ENCODE measurements at regions not wholly inside any gene's neighbourhood (a gene's known extent, or its start where the extent isn't known, plus 50 kb on each side); places are given as distances from the start of the nearest gene placed in this dataset.
"Not testable (repeated sequence)": the region's sequence is repeated elsewhere in the genome, so short reads cannot be mapped to it uniquely, and the experiment has no call there.

DNA sequence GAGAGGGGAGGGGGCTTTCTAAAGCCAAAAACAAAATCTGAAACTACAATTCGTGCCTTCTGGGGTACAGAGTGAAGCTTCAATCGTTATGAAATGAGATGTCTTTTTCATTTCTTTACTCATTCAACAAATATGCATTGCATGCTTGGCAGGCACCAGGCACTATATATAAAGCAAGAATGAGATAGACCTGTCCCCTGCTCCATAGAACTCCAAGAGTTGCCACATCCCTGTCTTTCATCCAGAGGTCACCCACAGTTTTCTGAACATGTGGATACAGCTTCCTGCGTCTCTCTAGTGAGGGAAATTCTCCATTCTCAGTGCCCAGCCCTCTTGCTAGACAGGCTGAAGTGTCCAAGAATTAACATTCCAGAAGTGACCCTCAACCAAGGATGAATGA lies 343.2 kb upstream of the MAF start:
- no peaks in the 10 kb centered on the region for H3K36me3 Mint-ChIP-seq (ENCODE audit: unreplicated experiment)
- H3K4me3 Mint-ChIP-seq (ENCODE audit: unreplicated experiment), result no peak overlapping the region
- no peak for TF ChIP-seq CTCF (IDR thresholded peaks at IDR 0.05)
- peaks cover 13% of the 10 kb centered on the region for H3K4me1 Mint-ChIP-seq (ENCODE audit: unreplicated experiment)
- no peak overlapping the region for H3K27ac Mint-ChIP-seq (ENCODE audit: unreplicated experiment)
- no peak for DNase-seq (ENCODE audit: extremely low spot score, unreplicated experiment)
- no peaks in the 10 kb centered on the region for H3K9me3 Mint-ChIP-seq (ENCODE audit: unreplicated experiment)
- no peaks in the 10 kb centered on the region for H3K27me3 Mint-ChIP-seq (ENCODE audit: unreplicated experiment)

GRCh38 chr16:79938575-79938974 lies 338.0 kb upstream of the MAF start:
- DNase-seq (ENCODE audit: extremely low spot score, unreplicated experiment), result no peak
- Mint-ChIP-seq H3K4me3 (ENCODE audit: unreplicated experiment) (no peak overlapping the region), H3K36me3 (ENCODE audit: unreplicated experiment) (no peaks in the 10 kb centered on the region), H3K27ac (ENCODE audit: unreplicated experiment) (no peak overlapping the region), H3K4me1 (ENCODE audit: unreplicated experiment) (peaks cover 2% of the 10 kb centered on the region), H3K9me3 (ENCODE audit: unreplicated experiment) (no peaks in the 10 kb centered on the region), H3K27me3 (ENCODE audit: unreplicated experiment) (peaks cover 4% of the 10 kb centered on the region)
- TF ChIP-seq CTCF (IDR thresholded peaks at IDR 0.05), result no peak

- H3K9me3 Mint-ChIP-seq (ENCODE audit: unreplicated experiment); H3K4me3 Mint-ChIP-seq (ENCODE audit: unreplicated experiment); H3K36me3 Mint-ChIP-seq (ENCODE audit: unreplicated experiment); H3K27me3 Mint-ChIP-seq (ENCODE audit: unreplicated experiment); H3K4me1 Mint-ChIP-seq (ENCODE audit: unreplicated experiment); DNase-seq (ENCODE audit: extremely low spot score, unreplicated experiment); H3K27ac Mint-ChIP-seq (ENCODE audit: unreplicated experiment): not testable (repeated sequence)
Measured at GRCh38 chr16:79937671-79938070, 337.1 kb upstream of the MAF start.

GRCh38 chr16:79933603-79934002 lies 333.1 kb upstream of the MAF start:
- Mint-ChIP-seq H3K9me3 (ENCODE audit: unreplicated experiment) (no peaks in the 10 kb centered on the region), H3K4me3 (ENCODE audit: unreplicated experiment) (no peak overlapping the region), H3K36me3 (ENCODE audit: unreplicated experiment) (no peaks in the 10 kb centered on the region), H3K27ac (ENCODE audit: unreplicated experiment) (no peak overlapping the region), H3K4me1 (ENCODE audit: unreplicated experiment) (peaks cover 5% of the 10 kb centered on the region), H3K27me3 (ENCODE audit: unreplicated experiment) (peaks cover 4% of the 10 kb centered on the region)
- no peak for DNase-seq (ENCODE audit: extremely low spot score, unreplicated experiment)
- no peak for TF ChIP-seq CTCF (IDR thresholded peaks at IDR 0.05)

- Mint-ChIP-seq H3K9me3 (ENCODE audit: unreplicated experiment) (no peaks in the 10 kb centered on the region), H3K36me3 (ENCODE audit: unreplicated experiment) (no peaks in the 10 kb centered on the region), H3K4me1 (ENCODE audit: unreplicated experiment) (peaks cover 5% of the 10 kb centered on the region), H3K4me3 (ENCODE audit: unreplicated experiment) (no peak overlapping the region), H3K27ac (ENCODE audit: unreplicated experiment) (no peak overlapping the region), H3K27me3 (ENCODE audit: unreplicated experiment) (no peaks in the 10 kb centered on the region)
- DNase-seq (ENCODE audit: extremely low spot score, unreplicated experiment), result no peak
- no peak for TF ChIP-seq CTCF (IDR thresholded peaks at IDR 0.05)
Measured at GRCh38 chr16:79932572-79932971, 332.0 kb upstream of the MAF start.

- Mint-ChIP-seq H3K27me3 (ENCODE audit: unreplicated experiment) (no peaks in the 10 kb centered on the region), H3K9me3 (ENCODE audit: unreplicated experiment) (no peaks in the 10 kb centered on the region), H3K27ac (ENCODE audit: unreplicated experiment) (no peak overlapping the region), H3K4me3 (ENCODE audit: unreplicated experiment) (no peak overlapping the region), H3K4me1 (ENCODE audit: unreplicated experiment) (peaks cover 5% of the 10 kb centered on the region), H3K36me3 (ENCODE audit: unreplicated experiment) (no peaks in the 10 kb centered on the region)
- TF ChIP-seq CTCF (IDR thresholded peaks at IDR 0.05), result no peak
- DNase-seq (ENCODE audit: extremely low spot score, unreplicated experiment), result no peak
Measured at GRCh38 chr16:79931721-79932120, 331.2 kb upstream of the MAF start.

Measured in osteocyte (in vitro differentiated cells).